ENCODE measurements at regions not wholly inside any gene's neighbourhood (a gene's known extent, or its start where the extent isn't known, plus 50 kb on each side); places are given as distances from the start of the nearest gene placed in this dataset.

DNA sequence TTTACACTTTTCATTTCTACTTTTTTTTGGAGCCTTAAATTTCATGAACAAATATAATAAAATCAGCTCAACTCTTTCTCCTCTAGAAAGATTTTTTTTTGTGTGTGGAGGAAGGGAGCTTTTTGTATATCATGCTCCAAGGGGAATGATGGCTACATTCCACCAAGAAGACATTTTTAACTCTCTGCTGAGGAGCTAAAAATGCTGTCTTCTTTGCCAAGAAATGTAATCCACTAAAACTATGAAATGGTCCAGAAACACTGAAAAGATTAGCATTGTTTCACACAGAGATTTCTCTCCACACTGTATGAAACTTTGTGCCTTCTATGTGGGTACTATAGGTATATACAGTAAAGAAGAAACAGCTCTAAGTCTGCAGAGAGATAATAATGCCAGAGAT is 74.1 kb upstream of the ANK3 start:
- H3K27me3 ChIP-seq (ENCODE audit: control insufficient read depth, insufficient read depth, low read length) = no peaks in the 10 kb centered on the region

DNA sequence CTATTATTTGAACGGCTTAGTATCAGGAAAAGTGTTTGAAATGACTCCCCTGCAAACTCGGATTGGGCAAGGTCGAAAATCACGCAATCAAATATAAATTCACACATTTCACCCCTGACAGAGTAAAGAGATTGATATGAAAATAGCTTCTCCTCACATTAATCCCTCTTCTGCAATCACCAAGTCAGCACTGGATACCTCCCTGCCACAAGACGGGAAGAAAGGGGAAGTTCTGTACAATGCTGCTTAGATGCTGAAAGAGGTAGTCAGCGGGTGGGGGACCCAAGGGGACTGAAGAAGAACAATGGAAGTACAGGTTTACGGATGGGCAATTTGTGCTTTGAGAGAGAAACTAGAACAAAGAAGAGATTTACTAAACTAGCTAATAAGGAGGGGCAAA is 72.0 kb upstream of the ANK3 start:
- Histone ChIP-seq H3K9me3 (ENCODE audit: control insufficient read depth, low read depth, low read length) (no peaks in the 10 kb centered on the region), H3K4me3 (ENCODE audit: low read length) (no peak overlapping the region), H3K4me1 (ENCODE audit: control insufficient read depth, insufficient read depth, low read length) (no peaks in the 10 kb centered on the region), H3K36me3 (ENCODE audit: control insufficient read depth, insufficient read depth, low read length) (no peaks in the 10 kb centered on the region), H3K27me3 (ENCODE audit: control insufficient read depth, insufficient read depth, low read length) (no peaks in the 10 kb centered on the region), H3K27ac (ENCODE audit: low read length) (no peak overlapping the region)
- 91% methylated on average over 6 of the region's 7 CpGs for WGBS (ENCODE audit: insufficient coverage, low lambda C conversion rate)
- no peak for DNase-seq

More for the DNA sequence above, 74.1 kb upstream of the ANK3 start:
- no peak for DNase-seq
- no peak overlapping the region for H3K27ac ChIP-seq (ENCODE audit: low read length)
- H3K36me3 ChIP-seq (ENCODE audit: control insufficient read depth, insufficient read depth, low read length) = no peaks in the 10 kb centered on the region
- H3K4me1 ChIP-seq (ENCODE audit: control insufficient read depth, insufficient read depth, low read length) = no peaks in the 10 kb centered on the region
- H3K4me3 ChIP-seq (ENCODE audit: low read length) = no peak overlapping the region
- no peaks in the 10 kb centered on the region for H3K9me3 ChIP-seq (ENCODE audit: control insufficient read depth, low read depth, low read length)

DNA sequence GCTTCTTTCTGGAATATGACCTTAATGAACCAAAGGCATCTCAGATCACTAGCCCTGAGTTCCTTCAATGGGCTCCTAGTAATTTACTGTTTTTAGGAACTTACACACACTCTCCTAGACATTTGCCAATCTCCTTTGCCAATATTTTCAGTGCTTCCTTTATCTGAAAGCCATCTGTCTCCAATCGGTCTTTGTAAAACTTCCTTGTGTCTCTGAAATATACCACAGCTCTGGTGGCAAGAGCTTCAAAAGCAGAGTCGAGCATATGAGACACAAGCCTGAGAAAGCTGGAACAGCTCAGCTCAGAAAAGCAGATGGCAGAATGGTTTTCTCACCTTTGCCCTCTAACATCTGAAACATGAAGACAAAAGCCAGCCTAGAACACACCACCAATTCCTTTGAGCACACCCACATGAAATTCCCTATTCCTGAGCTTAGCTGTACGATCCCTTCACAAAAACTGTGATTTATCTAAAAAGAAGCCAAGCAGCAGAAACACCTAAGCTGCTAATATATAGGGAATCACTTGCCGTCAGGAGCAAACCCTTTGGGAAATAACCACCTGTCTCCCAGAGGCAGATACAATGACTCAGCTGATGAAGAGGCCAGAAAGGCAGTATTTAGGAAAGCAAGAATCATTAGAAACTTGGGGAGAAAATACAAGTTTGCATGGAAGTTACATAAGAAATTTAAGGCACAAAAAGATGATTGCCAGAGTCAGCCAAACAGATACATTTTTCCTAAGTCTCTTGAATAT is 70.2 kb upstream of the ANK3 start:
- no CpG with 5 or more reads among the region's 4 CpGs for WGBS (ENCODE audit: insufficient coverage, low lambda C conversion rate)
- no peak overlapping the region for H3K27ac ChIP-seq (ENCODE audit: low read length)
- H3K27me3 ChIP-seq (ENCODE audit: control insufficient read depth, insufficient read depth, low read length) = no peaks in the 10 kb centered on the region
- no peaks in the 10 kb centered on the region for H3K36me3 ChIP-seq (ENCODE audit: control insufficient read depth, insufficient read depth, low read length)
- no peaks in the 10 kb centered on the region for H3K9me3 ChIP-seq (ENCODE audit: control insufficient read depth, low read depth, low read length)
- H3K4me3 ChIP-seq (ENCODE audit: low read length) = no peak overlapping the region
- H3K4me1 ChIP-seq (ENCODE audit: control insufficient read depth, insufficient read depth, low read length) = no peaks in the 10 kb centered on the region
- DNase-seq = no peak

- no CpG with 5 or more reads among the region's 4 CpGs for WGBS (ENCODE audit: insufficient coverage, low lambda C conversion rate)
These were observed 66.4 kb upstream of the ANK3 start for GRCh38 chr10:60456053-60456452.

DNA sequence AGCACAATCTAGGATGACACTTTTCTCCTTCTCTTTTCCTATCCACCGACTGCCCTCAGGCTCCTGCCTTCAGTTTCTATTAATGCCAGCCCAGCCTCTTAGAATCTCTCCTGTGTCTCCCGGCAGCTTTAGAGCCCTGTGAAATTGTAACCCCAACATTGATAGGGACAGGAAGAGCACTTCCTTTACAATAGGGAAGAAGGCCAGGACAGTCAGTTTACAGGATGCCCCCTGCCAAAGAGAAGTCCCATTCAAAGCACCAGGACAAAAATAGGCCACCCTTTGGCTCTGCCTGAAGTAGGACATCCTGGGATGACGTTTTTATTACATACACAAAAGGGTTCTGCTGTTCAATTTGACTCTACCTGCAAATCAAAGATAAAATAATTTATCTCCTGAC is 64.7 kb upstream of the ANK3 start:
- H3K4me3 ChIP-seq (ENCODE audit: low read length) = no peak overlapping the region
- no peak overlapping the region for H3K27ac ChIP-seq (ENCODE audit: low read length)
- no peaks in the 10 kb centered on the region for H3K27me3 ChIP-seq (ENCODE audit: control insufficient read depth, insufficient read depth, low read length)
- H3K9me3 ChIP-seq (ENCODE audit: control insufficient read depth, low read depth, low read length) = no peaks in the 10 kb centered on the region
- no peaks in the 10 kb centered on the region for H3K36me3 ChIP-seq (ENCODE audit: control insufficient read depth, insufficient read depth, low read length)
- no peaks in the 10 kb centered on the region for H3K4me1 ChIP-seq (ENCODE audit: control insufficient read depth, insufficient read depth, low read length)
- no CpG with 5 or more reads among the region's 3 CpGs for WGBS (ENCODE audit: insufficient coverage, low lambda C conversion rate)
- no peak for DNase-seq

More at GRCh38 chr10:60456053-60456452, 66.4 kb upstream of the ANK3 start:
- no peaks in the 10 kb centered on the region for H3K9me3 ChIP-seq (ENCODE audit: control insufficient read depth, low read depth, low read length)
- H3K27me3 ChIP-seq (ENCODE audit: control insufficient read depth, insufficient read depth, low read length) = no peaks in the 10 kb centered on the region
- no peaks in the 10 kb centered on the region for H3K4me1 ChIP-seq (ENCODE audit: control insufficient read depth, insufficient read depth, low read length)
- no peak for DNase-seq
- H3K27ac ChIP-seq (ENCODE audit: low read length) = no peak overlapping the region
- H3K36me3 ChIP-seq (ENCODE audit: control insufficient read depth, insufficient read depth, low read length) = no peaks in the 10 kb centered on the region
- H3K4me3 ChIP-seq (ENCODE audit: low read length) = no peak overlapping the region

- Histone ChIP-seq H3K4me3 (ENCODE audit: low read length) (no peak overlapping the region), H3K9me3 (ENCODE audit: control insufficient read depth, low read depth, low read length) (no peaks in the 10 kb centered on the region), H3K27me3 (ENCODE audit: control insufficient read depth, insufficient read depth, low read length) (no peaks in the 10 kb centered on the region), H3K27ac (ENCODE audit: low read length) (no peak overlapping the region), H3K36me3 (ENCODE audit: control insufficient read depth, insufficient read depth, low read length) (no peaks in the 10 kb centered on the region), H3K4me1 (ENCODE audit: control insufficient read depth, insufficient read depth, low read length) (no peaks in the 10 kb centered on the region)
- no peak for DNase-seq
- no CpG with 5 or more reads among the region's 2 CpGs for WGBS (ENCODE audit: insufficient coverage, low lambda C conversion rate)
These were observed 63.4 kb upstream of the ANK3 start for GRCh38 chr10:60453036-60453435.

- no peaks in the 10 kb centered on the region for H3K36me3 ChIP-seq (ENCODE audit: control insufficient read depth, insufficient read depth, low read length)
- H3K4me1 ChIP-seq (ENCODE audit: control insufficient read depth, insufficient read depth, low read length) = no peaks in the 10 kb centered on the region
- DNase-seq = no peak
- H3K9me3 ChIP-seq (ENCODE audit: control insufficient read depth, low read depth, low read length) = no peaks in the 10 kb centered on the region
- H3K27me3 ChIP-seq (ENCODE audit: control insufficient read depth, insufficient read depth, low read length) = no peaks in the 10 kb centered on the region
- H3K27ac ChIP-seq (ENCODE audit: low read length) = no peak overlapping the region
- H3K4me3 ChIP-seq (ENCODE audit: low read length) = no peak overlapping the region
- WGBS (ENCODE audit: insufficient coverage, low lambda C conversion rate) = 100% methylated on average over 2 of the region's 4 CpGs
These were observed 60.6 kb upstream of the ANK3 start for GRCh38 chr10:60450291-60450690.

- H3K9me3 ChIP-seq (ENCODE audit: control insufficient read depth, low read depth, low read length) = no peaks in the 10 kb centered on the region
- no peaks in the 10 kb centered on the region for H3K36me3 ChIP-seq (ENCODE audit: control insufficient read depth, insufficient read depth, low read length)
- no peak for DNase-seq
- no peak overlapping the region for H3K4me3 ChIP-seq (ENCODE audit: low read length)
- WGBS (ENCODE audit: insufficient coverage, low lambda C conversion rate) = 100% methylated on average over 2 of the region's 3 CpGs
- H3K4me1 ChIP-seq (ENCODE audit: control insufficient read depth, insufficient read depth, low read length) = no peaks in the 10 kb centered on the region
- H3K27ac ChIP-seq (ENCODE audit: low read length) = no peak overlapping the region
- H3K27me3 ChIP-seq (ENCODE audit: control insufficient read depth, insufficient read depth, low read length) = no peaks in the 10 kb centered on the region
These were observed 58.6 kb upstream of the ANK3 start for GRCh38 chr10:60448246-60448645.

DNA sequence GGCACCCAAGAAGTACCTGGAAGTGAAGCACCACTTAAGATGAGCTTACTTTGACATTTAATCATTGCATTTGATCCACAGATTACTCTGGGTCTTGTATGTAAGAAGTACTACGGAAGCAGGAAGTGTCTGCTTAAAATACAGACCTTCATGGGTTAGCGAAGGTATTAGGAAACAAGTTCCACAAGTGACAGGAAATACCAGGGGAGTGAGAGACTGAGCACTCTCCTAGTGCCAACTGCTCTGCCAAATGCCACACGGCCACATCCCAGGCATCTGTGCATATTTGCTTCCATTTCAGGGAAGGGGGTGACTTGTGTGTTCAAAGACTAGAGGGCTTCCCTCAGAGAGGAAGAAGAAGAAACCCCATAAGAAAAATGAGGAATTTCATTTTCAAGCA is 57.2 kb upstream of the ANK3 start:
- no peaks in the 10 kb centered on the region for H3K4me1 ChIP-seq (ENCODE audit: control insufficient read depth, insufficient read depth, low read length)
- no peaks in the 10 kb centered on the region for H3K9me3 ChIP-seq (ENCODE audit: control insufficient read depth, low read depth, low read length)
- no peak overlapping the region for H3K27ac ChIP-seq (ENCODE audit: low read length)
- WGBS (ENCODE audit: insufficient coverage, low lambda C conversion rate) = no CpG with 5 or more reads among the region's 3 CpGs
- H3K36me3 ChIP-seq (ENCODE audit: control insufficient read depth, insufficient read depth, low read length) = no peaks in the 10 kb centered on the region
- H3K27me3 ChIP-seq (ENCODE audit: control insufficient read depth, insufficient read depth, low read length) = no peaks in the 10 kb centered on the region
- no peak overlapping the region for H3K4me3 ChIP-seq (ENCODE audit: low read length)
- DNase-seq = no peak

GRCh38 chr10:60446070-60446833 is 56.6 kb upstream of the ANK3 start:
- no peaks in the 10 kb centered on the region for H3K36me3 ChIP-seq (ENCODE audit: control insufficient read depth, insufficient read depth, low read length)
- H3K4me1 ChIP-seq (ENCODE audit: control insufficient read depth, insufficient read depth, low read length) = no peaks in the 10 kb centered on the region
- no peak for DNase-seq
- WGBS (ENCODE audit: insufficient coverage, low lambda C conversion rate) = 40% methylated on average over 1 of the region's 5 CpGs
- no peaks in the 10 kb centered on the region for H3K9me3 ChIP-seq (ENCODE audit: control insufficient read depth, low read depth, low read length)
- H3K4me3 ChIP-seq (ENCODE audit: low read length) = no peak overlapping the region
- H3K27ac ChIP-seq (ENCODE audit: low read length) = no peak overlapping the region
- no peaks in the 10 kb centered on the region for H3K27me3 ChIP-seq (ENCODE audit: control insufficient read depth, insufficient read depth, low read length)
